ENCODE measurements at regions not wholly inside any gene's neighbourhood (a gene's known extent, or its start where the extent isn't known, plus 50 kb on each side); places are given as distances from the start of the nearest gene placed in this dataset.
"Not testable (repeated sequence)": the region's sequence is repeated elsewhere in the genome, so short reads cannot be mapped to it uniquely, and the experiment has no call there.

GRCh38 chr1:5727191-5727590 is 265.0 kb downstream of the NPHP4 start:
- no peaks in the 10 kb centered on the region for H3K36me3 Mint-ChIP-seq (ENCODE audit: low read depth)
- intact Hi-C loops (cut with micrococcal nuclease): no loop called here
- H3K4me1 Mint-ChIP-seq: no peaks in the 10 kb centered on the region
- no peak for TF ChIP-seq CTCF (IDR thresholded peaks at IDR 0.05)
- H3K27me3 Mint-ChIP-seq: no peaks in the 10 kb centered on the region
- CTCF ChIA-PET: no interaction called here
- H3K27ac Mint-ChIP-seq: no peak overlapping the region
- POLR2A ChIA-PET: no interaction called here
- DNase-seq (no peak), ATAC-seq (ENCODE audit: low read depth) (no peak)
- no peak overlapping the region for H3K4me3 Mint-ChIP-seq
- peaks cover 4% of the 10 kb centered on the region for H3K9me3 Mint-ChIP-seq

DNA sequence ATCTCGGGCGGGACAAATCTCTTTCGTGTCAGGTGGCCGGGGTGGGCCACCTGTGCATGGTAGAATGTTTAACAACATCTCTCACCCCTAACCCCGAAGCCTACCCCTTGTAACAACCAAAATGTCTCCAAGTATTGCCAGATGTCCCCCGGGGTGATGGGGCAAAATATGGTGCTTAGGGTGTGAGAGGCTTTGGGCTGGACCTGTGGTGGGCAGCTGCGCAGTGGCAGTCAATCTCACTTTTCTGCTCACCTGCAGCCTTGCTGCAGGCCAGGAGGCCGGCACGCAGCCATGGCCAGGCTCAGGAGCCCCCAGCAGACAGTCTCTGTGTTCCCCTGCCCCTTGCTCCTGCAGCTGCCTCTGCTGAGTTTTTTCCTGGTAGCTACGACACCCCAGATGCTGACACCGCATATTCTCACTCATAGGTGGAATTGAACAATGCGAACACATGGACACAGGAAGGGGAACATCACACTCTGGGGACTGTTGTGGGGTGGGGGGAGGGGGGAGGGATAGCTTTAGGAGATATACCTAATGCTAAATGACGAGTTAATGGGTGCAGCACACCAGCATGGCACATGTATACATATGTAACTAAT is 265.5 kb downstream of the NPHP4 start:
- POLR2A ChIA-PET; DNase-seq; H3K36me3 Mint-ChIP-seq (ENCODE audit: low read depth); H3K4me1 Mint-ChIP-seq; H3K27ac Mint-ChIP-seq; H3K27me3 Mint-ChIP-seq; H3K4me3 Mint-ChIP-seq; intact Hi-C loops (cut with micrococcal nuclease); H3K9me3 Mint-ChIP-seq; ATAC-seq (ENCODE audit: low read depth); CTCF ChIA-PET: not testable (repeated sequence)

DNA sequence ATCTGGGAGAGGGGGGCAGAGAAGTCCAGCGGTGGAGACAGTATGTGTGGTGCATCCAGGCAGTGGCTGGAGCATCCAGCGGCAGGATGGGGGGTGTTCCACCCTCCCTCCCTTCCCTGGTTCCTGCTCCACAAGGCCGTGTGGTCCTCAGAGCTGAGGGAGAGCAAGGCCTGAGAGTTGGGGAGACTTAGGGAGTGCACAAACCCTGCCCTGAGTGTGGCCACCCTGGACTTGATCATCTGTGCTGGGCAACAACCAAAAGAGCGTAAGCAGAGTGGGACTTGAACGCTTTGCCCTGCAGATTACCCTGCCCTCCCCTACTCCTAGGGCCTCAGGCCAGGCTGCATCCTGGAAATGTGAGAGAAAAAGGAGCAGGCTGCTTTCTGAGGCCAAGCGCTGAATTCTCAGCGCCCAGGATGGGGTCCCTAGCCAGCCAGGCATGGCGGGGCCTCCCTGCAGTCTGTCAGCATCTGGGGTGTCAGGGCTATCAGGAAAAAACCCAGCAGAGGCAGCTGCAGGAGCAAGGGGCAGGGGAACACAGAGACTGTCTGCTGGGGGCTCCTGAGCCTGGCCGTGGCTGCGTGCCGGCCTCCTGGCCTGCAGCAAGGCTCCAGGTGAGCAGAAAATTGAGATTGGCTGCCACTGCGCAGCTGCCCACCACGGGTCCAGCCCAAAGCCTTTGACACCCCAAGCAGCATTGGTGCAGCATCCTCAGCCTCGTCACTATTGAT is 266.2 kb downstream of the NPHP4 start:
- Mint-ChIP-seq H3K36me3 (ENCODE audit: low read depth) (no peaks in the 10 kb centered on the region), H3K9me3 (peaks cover 4% of the 10 kb centered on the region), H3K27me3 (no peaks in the 10 kb centered on the region), H3K4me1 (no peaks in the 10 kb centered on the region), H3K4me3 (no peak overlapping the region), H3K27ac (no peak overlapping the region)
- ATAC-seq (ENCODE audit: low read depth) (no peak), DNase-seq (no peak)
- intact Hi-C loops (cut with micrococcal nuclease): no loop called here
- CTCF ChIA-PET: no interaction called here
- POLR2A ChIA-PET: no interaction called here
- TF ChIP-seq CTCF (IDR thresholded peaks at IDR 0.05): no peak

- TF ChIP-seq CTCF (IDR thresholded peaks at IDR 0.05): no peak
- no peak for DNase-seq
- Mint-ChIP-seq H3K9me3 (peaks cover 4% of the 10 kb centered on the region), H3K4me3 (no peak overlapping the region), H3K4me1 (no peaks in the 10 kb centered on the region), H3K27me3 (no peaks in the 10 kb centered on the region), H3K27ac (no peak overlapping the region), H3K36me3 (ENCODE audit: low read depth) (no peaks in the 10 kb centered on the region)
- no peak for ATAC-seq (ENCODE audit: low read depth)
- intact Hi-C loops (cut with micrococcal nuclease): no loop called here
- CTCF ChIA-PET: no interaction called here
- POLR2A ChIA-PET: no interaction called here
Measured at GRCh38 chr1:5725406-5725805, 266.8 kb downstream of the NPHP4 start.

GRCh38 chr1:5724847-5725246 is 267.4 kb downstream of the NPHP4 start:
- intact Hi-C loops (cut with micrococcal nuclease): no loop called here
- POLR2A ChIA-PET: no interaction called here
- ATAC-seq (ENCODE audit: low read depth) (no peak), DNase-seq (no peak)
- Mint-ChIP-seq H3K4me1 (no peaks in the 10 kb centered on the region), H3K9me3 (peaks cover 4% of the 10 kb centered on the region), H3K4me3 (no peak overlapping the region), H3K27me3 (no peaks in the 10 kb centered on the region), H3K27ac (no peak overlapping the region), H3K36me3 (ENCODE audit: low read depth) (no peaks in the 10 kb centered on the region)
- CTCF ChIA-PET: no interaction called here
- no peak for TF ChIP-seq CTCF (IDR thresholded peaks at IDR 0.05)

All from activated B cell treated with CpG ODN at 0.5 μM for 24 hours (primary cell).